ENCODE measurements at regions not wholly inside any gene's neighbourhood (a gene's known extent, or its start where the extent isn't known, plus 50 kb on each side); places are given as distances from the start of the nearest gene placed in this dataset.

DNA sequence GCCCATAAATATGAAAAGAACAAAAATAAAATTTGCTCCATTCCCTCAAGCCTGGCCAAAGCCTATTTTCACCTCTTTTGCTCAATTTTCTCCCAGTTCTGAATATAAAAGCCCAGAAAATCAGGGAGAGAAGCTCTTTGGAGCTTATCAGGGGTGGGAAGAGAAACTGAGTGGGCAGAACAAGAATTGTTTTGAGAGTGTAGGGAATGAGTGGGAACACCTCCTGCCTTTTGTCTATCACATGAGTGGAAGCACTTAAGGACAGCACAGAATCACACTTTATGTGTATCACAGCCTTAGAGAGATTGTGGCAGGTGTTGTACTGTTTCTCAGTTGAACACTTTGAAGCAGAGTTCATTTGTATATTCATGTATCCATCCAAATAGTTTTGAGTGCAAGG is 139.2 kb upstream of the HMHB1 start:
- TF ChIP-seq ESRRA (CRISPR knock-in tag; IDR thresholded peaks at IDR 0.05; ENCODE audit: borderline replicate concordance) (no peak), CREB1 (CRISPR knock-in tag; IDR thresholded peaks at IDR 0.05) (no peak), SMAD4 (CRISPR knock-in tag; IDR thresholded peaks at IDR 0.05) (no peak)
- TF ChIP-seq, protein P1, sequence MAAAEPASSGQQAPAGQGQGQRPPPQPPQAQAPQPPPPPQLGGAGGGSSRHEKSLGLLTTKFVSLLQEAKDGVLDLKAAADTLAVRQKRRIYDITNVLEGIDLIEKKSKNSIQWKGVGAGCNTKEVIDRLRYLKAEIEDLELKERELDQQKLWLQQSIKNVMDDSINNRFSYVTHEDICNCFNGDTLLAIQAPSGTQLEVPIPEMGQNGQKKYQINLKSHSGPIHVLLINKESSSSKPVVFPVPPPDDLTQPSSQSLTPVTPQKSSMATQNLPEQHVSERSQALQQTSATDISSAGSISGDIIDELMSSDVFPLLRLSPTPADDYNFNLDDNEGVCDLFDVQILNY (CRISPR knock-in tag; IDR thresholded peaks at IDR 0.05) = no peak
- TF ChIP-seq, protein P2, sequence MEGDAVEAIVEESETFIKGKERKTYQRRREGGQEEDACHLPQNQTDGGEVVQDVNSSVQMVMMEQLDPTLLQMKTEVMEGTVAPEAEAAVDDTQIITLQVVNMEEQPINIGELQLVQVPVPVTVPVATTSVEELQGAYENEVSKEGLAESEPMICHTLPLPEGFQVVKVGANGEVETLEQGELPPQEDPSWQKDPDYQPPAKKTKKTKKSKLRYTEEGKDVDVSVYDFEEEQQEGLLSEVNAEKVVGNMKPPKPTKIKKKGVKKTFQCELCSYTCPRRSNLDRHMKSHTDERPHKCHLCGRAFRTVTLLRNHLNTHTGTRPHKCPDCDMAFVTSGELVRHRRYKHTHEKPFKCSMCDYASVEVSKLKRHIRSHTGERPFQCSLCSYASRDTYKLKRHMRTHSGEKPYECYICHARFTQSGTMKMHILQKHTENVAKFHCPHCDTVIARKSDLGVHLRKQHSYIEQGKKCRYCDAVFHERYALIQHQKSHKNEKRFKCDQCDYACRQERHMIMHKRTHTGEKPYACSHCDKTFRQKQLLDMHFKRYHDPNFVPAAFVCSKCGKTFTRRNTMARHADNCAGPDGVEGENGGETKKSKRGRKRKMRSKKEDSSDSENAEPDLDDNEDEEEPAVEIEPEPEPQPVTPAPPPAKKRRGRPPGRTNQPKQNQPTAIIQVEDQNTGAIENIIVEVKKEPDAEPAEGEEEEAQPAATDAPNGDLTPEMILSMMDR (IDR thresholded peaks at IDR 0.05) = no peak
- TF ChIP-seq, protein P3, sequence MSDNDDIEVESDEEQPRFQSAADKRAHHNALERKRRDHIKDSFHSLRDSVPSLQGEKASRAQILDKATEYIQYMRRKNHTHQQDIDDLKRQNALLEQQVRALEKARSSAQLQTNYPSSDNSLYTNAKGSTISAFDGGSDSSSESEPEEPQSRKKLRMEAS (CRISPR knock-in tag; IDR thresholded peaks at IDR 0.05) = no peak
